ENCODE measurements at regions not wholly inside any gene's neighbourhood (a gene's known extent, or its start where the extent isn't known, plus 50 kb on each side); places are given as distances from the start of the nearest gene placed in this dataset.

GRCh38 chr10:61029411-61029810 is 85.4 kb upstream of the RHOBTB1 start:
- H3K9me2 ChIP-seq (replicated peaks; ENCODE audit: insufficient read depth): no peaks in the 10 kb centered on the region
- 95% methylated on average over 2 of the region's 2 CpGs for WGBS (ENCODE audit: low lambda C conversion rate, missing lambda C conversion rate)
- no peak overlapping the region for H3K4me2 ChIP-seq
- no peak overlapping the region for H3K4me3 ChIP-seq
- TF ChIP-seq EZH2phosphoT487 (IDR thresholded peaks at IDR 0.05; ENCODE audit: low read depth, severe bottlenecking, unreplicated experiment): no peak
- TF ChIP-seq EZH2 (IDR thresholded peaks at IDR 0.05; ENCODE audit: borderline replicate concordance): no peak
- no peak for TF ChIP-seq CTCF (IDR thresholded peaks at IDR 0.05; ENCODE audit: poor library complexity)
- H3K27me3 ChIP-seq: no peaks in the 10 kb centered on the region
- H3K36me3 ChIP-seq (replicated peaks; ENCODE audit: insufficient read depth, low read depth): no peaks in the 10 kb centered on the region
- no peak for DNase-seq (ENCODE audit: low spot score)
- H3K79me2 ChIP-seq: no peaks in the 10 kb centered on the region
- H3K9me3 ChIP-seq (ENCODE audit: low read depth): no peaks in the 10 kb centered on the region
- H2AFZ ChIP-seq: no peak overlapping the region
- no peaks in the 10 kb centered on the region for H4K20me1 ChIP-seq (ENCODE audit: insufficient read depth, poor library complexity, severe bottlenecking)
- no peaks in the 10 kb centered on the region for H3K4me1 ChIP-seq (ENCODE audit: insufficient read depth)
- peak overlapping the region; percentile 59 for H3K27ac ChIP-seq

GRCh38 chr10:61028861-61029361 is 84.9 kb upstream of the RHOBTB1 start:
- Histone ChIP-seq H3K79me2 (no peaks in the 10 kb centered on the region), H3K4me1 (ENCODE audit: insufficient read depth) (no peaks in the 10 kb centered on the region), H4K20me1 (ENCODE audit: insufficient read depth, poor library complexity, severe bottlenecking) (no peaks in the 10 kb centered on the region), H3K4me3 (no peak overlapping the region), H2AFZ (no peak overlapping the region), H3K27me3 (no peaks in the 10 kb centered on the region), H3K36me3 (replicated peaks; ENCODE audit: insufficient read depth, low read depth) (no peaks in the 10 kb centered on the region), H3K27ac (peak overlapping the region; percentile 59), H3K9me3 (ENCODE audit: low read depth) (no peaks in the 10 kb centered on the region), H3K9me2 (replicated peaks; ENCODE audit: insufficient read depth) (no peaks in the 10 kb centered on the region), H3K4me2 (no peak overlapping the region)
- no peak for DNase-seq (ENCODE audit: low spot score)
- TF ChIP-seq CTCF (IDR thresholded peaks at IDR 0.05; ENCODE audit: poor library complexity): no peak
- no peak for TF ChIP-seq EZH2phosphoT487 (IDR thresholded peaks at IDR 0.05; ENCODE audit: low read depth, severe bottlenecking, unreplicated experiment)
- no peak for TF ChIP-seq EZH2 (IDR thresholded peaks at IDR 0.05; ENCODE audit: borderline replicate concordance)
- WGBS (ENCODE audit: low lambda C conversion rate, missing lambda C conversion rate): 75% methylated on average over 5 of the region's 5 CpGs

- no peak overlapping the region for H3K27ac ChIP-seq
- WGBS (ENCODE audit: low lambda C conversion rate, missing lambda C conversion rate): 52% methylated on average over 2 of the region's 2 CpGs
- TF ChIP-seq EZH2phosphoT487 (IDR thresholded peaks at IDR 0.05; ENCODE audit: low read depth, severe bottlenecking, unreplicated experiment) (no peak), CTCF (IDR thresholded peaks at IDR 0.05; ENCODE audit: poor library complexity) (peak; percentile 60), EZH2 (IDR thresholded peaks at IDR 0.05; ENCODE audit: borderline replicate concordance) (no peak)
- no peaks in the 10 kb centered on the region for H3K36me3 ChIP-seq (replicated peaks; ENCODE audit: insufficient read depth, low read depth)
- no peaks in the 10 kb centered on the region for H3K27me3 ChIP-seq
- no peak overlapping the region for H3K4me2 ChIP-seq
- no peaks in the 10 kb centered on the region for H4K20me1 ChIP-seq (ENCODE audit: insufficient read depth, poor library complexity, severe bottlenecking)
- no peak overlapping the region for H2AFZ ChIP-seq
- H3K4me3 ChIP-seq: no peak overlapping the region
- no peaks in the 10 kb centered on the region for H3K9me3 ChIP-seq (ENCODE audit: low read depth)
- H3K9me2 ChIP-seq (replicated peaks; ENCODE audit: insufficient read depth): no peaks in the 10 kb centered on the region
- no peaks in the 10 kb centered on the region for H3K79me2 ChIP-seq
- DNase-seq (ENCODE audit: low spot score): peak; percentile 46
- H3K4me1 ChIP-seq (ENCODE audit: insufficient read depth): no peaks in the 10 kb centered on the region
These were observed 80.8 kb upstream of the RHOBTB1 start for GRCh38 chr10:61024856-61025201.
